HG03378 (cell line): ENCODE measurements at regions not wholly inside any gene's neighbourhood (a gene's known extent, or its start where the extent isn't known, plus 50 kb on each side); places are given as distances from the start of the nearest gene placed in this dataset.

Experiments used
- ATAC-seq: cut with Tn5 transposase; IDR thresholded peaks from one replicate; pipeline ENCODE4 v1.9.1; 2021; ENCODE audit warnings: mild to moderate bottlenecking, moderate library complexity; ENCODE audit not compliant: unreplicated experiment

DNA sequence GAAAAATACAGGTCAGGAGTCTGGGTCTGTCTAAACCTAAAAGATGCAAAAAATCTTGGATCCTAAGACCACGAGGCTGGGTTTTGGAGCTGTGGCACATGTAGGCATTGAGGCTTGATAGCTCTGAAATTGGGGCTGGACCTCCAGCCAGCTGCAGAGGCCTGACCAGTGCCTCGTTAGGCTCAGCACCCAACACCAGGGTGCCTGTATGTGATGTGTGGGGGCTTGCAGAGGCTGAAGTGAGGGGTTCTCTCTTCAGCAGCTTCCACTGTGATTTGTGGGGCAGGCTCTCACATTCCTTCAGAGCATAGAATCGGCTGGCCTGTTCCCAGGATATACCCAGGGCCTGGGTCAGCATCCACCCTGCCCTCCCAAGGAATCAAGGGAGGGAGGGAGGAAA lies 247.8 kb downstream of the BUB3 start:
- ATAC-seq, result no peak

DNA sequence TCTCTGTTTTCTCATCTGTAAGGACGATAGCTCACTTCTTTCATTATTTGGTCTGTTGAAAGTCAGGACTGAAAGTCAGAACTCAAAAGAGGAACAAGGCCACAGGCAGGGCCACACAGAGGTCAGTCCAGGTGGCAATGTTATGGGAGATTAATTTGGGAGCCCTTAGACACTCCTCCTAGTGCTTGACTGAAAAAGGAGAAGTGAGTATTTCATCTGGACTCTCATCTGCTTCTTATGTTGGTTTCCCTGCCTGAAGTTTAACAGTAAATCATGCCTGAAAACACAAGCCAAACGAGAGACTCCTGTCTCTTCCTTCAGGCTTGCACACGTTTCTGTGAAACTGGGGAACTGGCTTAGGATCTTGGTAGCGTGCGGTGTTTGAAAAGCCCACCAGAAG lies 248.5 kb downstream of the BUB3 start:
- peak; percentile 79 for ATAC-seq

GRCh38 chr10:123404357-123404756 lies 250.2 kb downstream of the BUB3 start:
- ATAC-seq, result no peak

DNA sequence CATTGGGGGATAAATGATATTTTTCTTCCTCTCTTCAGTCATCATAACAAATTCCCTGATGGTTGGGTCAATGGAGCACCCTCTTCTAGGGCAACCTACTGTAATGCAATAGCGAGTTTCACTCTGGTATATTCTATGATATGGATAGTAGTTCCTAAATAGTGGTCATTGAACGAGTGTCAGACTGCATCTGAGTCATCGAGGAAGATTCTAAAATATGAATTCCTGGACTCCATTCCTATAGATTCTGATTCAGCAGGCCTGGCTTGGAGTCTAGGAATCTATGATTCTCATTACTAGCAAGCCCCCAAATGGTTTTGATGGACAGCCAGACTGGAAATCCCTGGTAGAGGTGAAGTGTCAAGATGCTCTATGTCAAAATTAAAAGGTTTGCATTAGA lies 254.5 kb downstream of the BUB3 start:
- ATAC-seq, result no peak

- ATAC-seq, result no peak
These were observed 255.2 kb downstream of the BUB3 start for GRCh38 chr10:123409426-123409825.

DNA sequence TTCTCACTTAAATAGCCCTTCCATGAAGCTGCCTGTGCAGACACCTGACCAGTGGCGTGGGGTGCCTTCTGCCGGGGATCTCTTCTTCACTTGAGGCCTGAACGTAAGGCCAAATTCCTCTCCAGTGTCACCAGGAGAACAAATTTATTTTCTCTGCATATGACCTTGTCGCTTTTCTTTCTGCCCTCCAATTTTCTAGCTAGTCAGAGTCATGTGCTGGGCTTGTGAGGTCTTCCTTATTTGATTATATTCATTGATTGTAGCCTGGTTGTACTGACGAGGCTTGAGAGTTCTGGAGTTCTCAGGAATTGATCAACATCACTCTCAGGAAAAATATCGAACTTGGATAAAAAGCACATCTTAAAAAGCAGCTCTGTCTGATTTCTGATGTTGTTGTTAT lies 255.7 kb downstream of the BUB3 start:
- no peak for ATAC-seq

- no peak for ATAC-seq
These were observed 252.8 kb upstream of the GPR26 start for GRCh38 chr10:123413353-123413752.

GRCh38 chr10:123415523-123415922 lies 250.6 kb upstream of the GPR26 start:
- no peak for ATAC-seq

DNA sequence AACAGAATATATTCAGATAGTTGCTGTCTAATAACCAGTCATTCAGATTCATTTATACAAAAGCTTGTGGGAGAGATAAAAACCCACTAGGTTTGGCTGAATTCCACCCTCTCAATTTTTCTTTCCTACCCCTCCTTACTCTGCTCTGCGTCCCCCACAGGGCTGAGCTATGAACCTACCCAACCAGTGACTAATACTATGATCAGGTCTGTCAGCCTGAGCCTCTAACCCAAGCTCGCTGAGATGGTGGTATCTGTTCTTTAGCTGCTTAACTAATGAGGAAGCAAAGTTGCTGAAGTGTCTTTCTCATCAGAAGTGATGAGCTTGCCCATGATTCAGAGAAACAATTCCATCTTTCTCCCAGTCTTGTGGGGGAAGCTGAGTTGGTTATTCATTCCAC lies 248.7 kb upstream of the GPR26 start:
- no peak for ATAC-seq

DNA sequence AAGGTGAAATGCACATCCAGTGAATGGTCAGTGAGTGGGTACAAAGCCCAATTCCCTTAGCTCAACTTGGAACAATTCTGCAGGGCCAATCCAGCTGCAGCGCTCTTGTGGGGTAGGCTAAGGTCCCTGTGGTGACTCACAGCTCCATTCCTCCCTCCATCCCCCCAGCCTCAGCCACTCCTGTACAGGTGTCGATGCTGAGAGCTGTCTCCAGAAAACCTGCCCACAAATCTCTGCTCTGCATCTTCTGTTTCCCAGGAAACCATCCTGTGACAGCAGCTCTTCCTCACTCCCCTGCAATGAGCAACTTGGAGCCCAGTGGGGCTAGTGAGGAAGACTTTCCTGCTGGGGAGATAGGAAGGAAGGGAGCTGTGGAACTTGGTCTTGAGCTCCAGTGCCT lies 244.7 kb upstream of the GPR26 start:
- ATAC-seq, result no peak

GRCh38 chr10:123422261-123422660 lies 243.9 kb upstream of the GPR26 start:
- no peak for ATAC-seq

DNA sequence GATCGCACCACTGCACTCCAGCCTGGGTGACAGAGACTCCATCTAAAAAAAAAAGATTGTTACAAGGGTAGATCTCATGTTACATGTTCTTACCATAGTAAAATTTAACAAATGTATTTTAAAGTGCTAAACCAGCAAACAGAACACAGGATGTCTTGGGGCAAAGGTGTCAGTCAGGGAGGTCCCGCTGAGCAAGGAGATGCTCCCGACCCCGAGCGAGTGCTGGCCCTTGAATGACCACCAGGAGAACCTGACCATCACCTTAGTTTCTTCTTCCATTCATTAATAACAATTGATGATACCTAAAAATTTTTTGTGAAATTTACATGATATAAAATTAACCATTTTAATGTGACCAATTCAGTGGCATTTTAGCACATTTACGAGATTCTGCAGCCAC lies 241.6 kb upstream of the GPR26 start:
- no peak for ATAC-seq

DNA sequence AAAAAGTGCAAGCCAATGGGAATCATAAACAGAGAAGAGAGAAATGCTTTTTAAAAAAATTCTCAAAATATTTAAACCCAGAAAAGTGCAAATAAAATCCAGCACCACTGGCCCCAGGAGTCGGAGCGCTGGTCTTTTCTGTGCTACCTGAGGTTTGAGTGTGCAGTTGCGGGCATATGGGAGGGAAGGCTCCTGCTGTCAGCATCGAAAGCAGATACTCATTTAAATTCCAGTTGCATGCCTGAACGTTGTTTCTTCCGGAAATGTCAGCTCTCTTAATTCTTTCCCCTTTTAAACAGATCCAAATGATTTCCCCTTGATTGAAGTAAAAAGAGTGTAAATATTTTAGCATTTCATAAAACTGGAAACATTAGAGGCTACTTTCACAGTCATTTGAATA lies 240.5 kb upstream of the GPR26 start:
- no peak for ATAC-seq

GRCh38 chr10:123427165-123427786 lies 238.9 kb upstream of the GPR26 start:
- ATAC-seq, result no peak

DNA sequence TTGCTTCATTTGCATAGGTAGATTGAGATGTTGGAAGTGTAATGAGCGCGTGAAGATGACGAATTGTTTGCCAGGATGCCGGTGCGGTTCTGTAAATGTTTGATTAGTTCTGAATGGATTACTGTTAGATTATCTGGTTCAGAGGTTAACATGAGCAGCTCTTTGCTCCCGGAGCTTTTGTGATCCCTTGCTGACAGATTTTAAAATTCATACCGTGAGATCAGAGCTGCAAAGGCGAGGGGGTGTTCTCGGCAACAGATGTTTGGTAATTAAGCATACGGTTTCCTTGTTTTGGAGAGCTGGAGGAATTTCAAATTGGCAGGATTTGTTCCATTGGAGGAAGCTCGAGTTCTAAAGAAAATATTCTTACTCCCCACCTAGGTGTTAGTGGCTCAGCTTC lies 237.8 kb upstream of the GPR26 start:
- no peak for ATAC-seq

DNA sequence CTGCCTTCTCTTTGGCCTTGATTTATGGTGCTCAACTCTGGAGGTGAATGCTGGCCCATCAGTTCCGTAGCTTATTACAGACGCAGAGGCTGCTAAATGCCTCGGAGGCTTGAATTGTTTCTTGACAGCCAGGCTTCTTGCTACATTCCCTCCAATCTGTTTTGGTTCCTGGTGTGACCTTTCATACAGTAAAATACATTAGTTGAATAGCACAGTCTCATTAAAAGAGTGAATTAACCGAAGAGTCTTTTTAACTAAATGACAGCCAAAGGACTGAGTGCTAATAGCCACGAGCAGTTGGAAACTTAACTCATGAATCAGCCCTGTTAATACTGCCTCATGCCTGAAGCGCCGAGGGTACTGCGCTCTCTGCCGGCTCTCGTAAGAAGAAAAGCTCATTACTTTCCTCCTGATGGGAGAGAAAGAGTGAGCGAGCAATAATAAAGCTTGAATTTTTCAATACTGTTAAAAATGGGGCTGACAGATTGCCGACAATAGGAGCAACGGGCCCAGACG lies 236.4 kb upstream of the GPR26 start:
- ATAC-seq, result no peak

DNA sequence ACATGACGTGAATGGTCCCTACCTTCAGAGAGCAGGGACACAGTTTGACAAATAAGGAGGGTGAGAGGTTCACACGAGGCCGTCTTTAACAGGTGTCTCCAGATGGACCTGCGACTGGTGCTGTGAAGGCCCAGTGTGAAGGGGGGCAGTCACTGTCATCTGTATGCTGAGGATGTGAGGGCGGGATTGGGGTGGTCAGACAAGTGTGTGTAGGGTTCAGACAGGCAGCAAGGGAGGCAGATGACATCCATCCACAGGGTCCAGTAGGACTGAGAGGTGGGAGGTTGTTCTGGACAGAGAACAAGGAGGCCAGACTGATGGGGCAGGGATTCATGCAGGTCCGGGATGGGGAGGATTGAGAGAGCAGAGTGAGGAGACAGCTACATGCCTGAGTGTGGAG lies 232.6 kb upstream of the GPR26 start:
- ATAC-seq, result no peak

- no peak for ATAC-seq
These were observed 231.6 kb upstream of the GPR26 start for GRCh38 chr10:123434435-123435039.

GRCh38 chr10:123442901-123443300 lies 223.3 kb upstream of the GPR26 start:
- peak; percentile 89 for ATAC-seq

- ATAC-seq, result no peak
These were observed 222.2 kb upstream of the GPR26 start for GRCh38 chr10:123443924-123444323.

DNA sequence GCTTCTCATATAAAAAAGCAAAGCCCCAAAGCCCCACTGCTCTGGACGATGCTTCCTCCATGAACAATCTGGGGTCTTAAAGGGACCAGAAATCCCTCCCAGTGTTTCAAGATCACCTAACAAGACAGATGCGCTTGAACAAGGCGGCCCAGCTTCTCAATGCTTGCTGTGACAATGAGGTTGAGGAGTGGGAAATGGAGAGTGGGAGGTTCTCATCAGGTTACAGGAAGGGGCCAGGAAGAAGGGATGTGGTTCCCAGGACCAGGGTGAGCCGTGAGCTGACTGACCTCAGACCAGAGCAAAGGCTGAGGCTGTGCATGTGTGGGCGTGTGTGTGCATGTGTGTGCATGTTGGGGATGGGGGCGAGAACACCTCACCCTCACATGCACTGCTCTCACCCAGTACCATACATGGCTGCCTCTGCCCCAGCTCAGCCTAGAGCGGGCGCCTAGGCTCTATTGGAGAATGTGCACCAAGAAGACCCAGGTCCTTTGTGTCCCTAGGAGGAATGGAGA lies 220.8 kb upstream of the GPR26 start:
- ATAC-seq, result no peak

GRCh38 chr10:123446449-123447156 lies 219.6 kb upstream of the GPR26 start:
- no peak for ATAC-seq
